Esophagus squamous epithelium (tissue), 5 donors: ENCODE measurements at regions not wholly inside any gene's neighbourhood (a gene's known extent, or its start where the extent isn't known, plus 50 kb on each side); places are given as distances from the start of the nearest gene placed in this dataset.
"Not testable (repeated sequence)": the region's sequence is repeated elsewhere in the genome, so short reads cannot be mapped to it uniquely, and the experiment has no call there.

ENCODE experiments used
- DNase-seq: peaks from one replicate; lab custom pipeline; 2025; lab: John Stamatoyannopoulos, UW
- H3K27ac ChIP-seq, 4 donors: fragments of 200-600 bp; sonication (generic); one replicate each; pipeline ENCODE4 v1.5.1; 2016 to 2019; ENCODE audit warnings: mild to moderate bottlenecking in 1 of 4
- H3K27me3 ChIP-seq, 4 donors: fragments of 200-600 bp; sonication (generic); 1 replicate in 3 of 4; 2 replicates in 1 of 4; pipeline versions ENCODE4 v1.5.1 to v1.6.0; 2017 to 2021; ENCODE audit warnings: antibody characterized with exemption in 1 of 4
- H3K36me3 ChIP-seq, 3 donors: fragments of 200-600 bp; sonication (generic); one replicate each; pipeline ENCODE4 v1.5.1; 2016 to 2019
- H3K4me1 ChIP-seq, 3 donors: fragments of 200-600 bp; sonication (generic); one replicate each; pipeline ENCODE4 v1.5.1; 2017 to 2019
- H3K4me3 ChIP-seq, 4 donors: fragments of 200-600 bp; sonication (generic); 1 replicate in 3 of 4; 2 replicates in 1 of 4; pipeline ENCODE4 v1.5.1; 2016 to 2019; ENCODE audit warnings: mild to moderate bottlenecking in 2 of 4, moderate library complexity in 1 of 4
- H3K9me3 ChIP-seq, 3 donors: fragments of 200-600 bp; sonication (generic); one replicate each; pipeline ENCODE4 v1.5.1; 2016 to 2019
- POLR2A ChIP-seq, 4 donors: fragments of 450-650 bp; IDR thresholded peaks; one replicate each; pipeline ENCODE4 v1.6.1; 2017; ENCODE audit warnings: antibody characterized with exemption in 4 of 4, mild to moderate bottlenecking in 4 of 4, moderate library complexity in 3 of 4
- WGBS, 2 donors: methylation state at CpG; one replicate each; pipeline ENCODE4 v1.1.5; 2018; 5-methylcytosine and 5-hydroxymethylcytosine counted together
- intact Hi-C: fragments of 100-400 bp; cut with DNase I; formaldehyde crosslinking; loops from one replicate; pipeline ENCODE4 v1.15.0; 2022
- TF ChIP-seq, protein P1 (sequence below), 6 experiments: fragments of 450-650 bp in 4 of 6; fragments of 200-600 bp in 2 of 6; sonication (generic) in 2 of 6; IDR thresholded peaks; one replicate each; pipeline ENCODE4 v1.5.1; 2016 to 2019; ENCODE audit warnings: antibody characterized with exemption in 6 of 6, mild to moderate bottlenecking in 4 of 6, moderate library complexity in 4 of 6
- donor health status: DM: yes; HTN: yes; CAD: no.

DNA sequence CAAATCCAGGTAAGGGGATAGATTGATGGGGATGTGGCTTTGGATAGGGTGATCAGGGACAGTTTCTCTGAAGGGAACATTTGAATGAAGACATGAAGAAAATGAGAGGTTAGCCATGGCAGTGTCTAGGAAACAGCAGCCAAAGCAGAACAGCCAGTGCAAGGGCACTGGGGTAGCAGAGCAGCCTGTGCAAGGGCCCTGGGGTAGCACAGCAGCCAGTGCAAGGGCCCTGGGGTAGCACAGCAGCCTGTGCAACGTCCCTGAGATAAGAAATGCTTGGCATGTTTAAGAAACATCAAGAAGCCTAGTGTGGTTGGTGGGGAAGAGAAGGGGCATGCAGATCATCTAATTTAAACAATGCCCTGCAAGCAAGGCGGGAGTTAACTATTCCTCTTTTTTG lies 128.5 kb downstream of the IRX5 start:
- no peak for TF ChIP-seq POLR2A (IDR thresholded peaks at IDR 0.05)
- TF ChIP-seq, protein P1, sequence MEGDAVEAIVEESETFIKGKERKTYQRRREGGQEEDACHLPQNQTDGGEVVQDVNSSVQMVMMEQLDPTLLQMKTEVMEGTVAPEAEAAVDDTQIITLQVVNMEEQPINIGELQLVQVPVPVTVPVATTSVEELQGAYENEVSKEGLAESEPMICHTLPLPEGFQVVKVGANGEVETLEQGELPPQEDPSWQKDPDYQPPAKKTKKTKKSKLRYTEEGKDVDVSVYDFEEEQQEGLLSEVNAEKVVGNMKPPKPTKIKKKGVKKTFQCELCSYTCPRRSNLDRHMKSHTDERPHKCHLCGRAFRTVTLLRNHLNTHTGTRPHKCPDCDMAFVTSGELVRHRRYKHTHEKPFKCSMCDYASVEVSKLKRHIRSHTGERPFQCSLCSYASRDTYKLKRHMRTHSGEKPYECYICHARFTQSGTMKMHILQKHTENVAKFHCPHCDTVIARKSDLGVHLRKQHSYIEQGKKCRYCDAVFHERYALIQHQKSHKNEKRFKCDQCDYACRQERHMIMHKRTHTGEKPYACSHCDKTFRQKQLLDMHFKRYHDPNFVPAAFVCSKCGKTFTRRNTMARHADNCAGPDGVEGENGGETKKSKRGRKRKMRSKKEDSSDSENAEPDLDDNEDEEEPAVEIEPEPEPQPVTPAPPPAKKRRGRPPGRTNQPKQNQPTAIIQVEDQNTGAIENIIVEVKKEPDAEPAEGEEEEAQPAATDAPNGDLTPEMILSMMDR (IDR thresholded peaks at IDR 0.05) = no peak
- Histone ChIP-seq H3K27me3 (peaks cover 0 to 80% (median 11%) of the 10 kb centered on the region in 4 donors), H3K27ac (no peak overlapping the region), H3K9me3 (peaks cover 0 to 6% (median 0%) of the 10 kb centered on the region in 3 donors), H3K4me3 (no peak overlapping the region), H3K4me1 (peaks cover 0 to 9% (median 0%) of the 10 kb centered on the region in 3 donors), H3K36me3 (no peaks in the 10 kb centered on the region)
- intact Hi-C loops = no loop called here
- no peak for DNase-seq
- 35 to 48% methylated on average over 2 of the region's 2 CpGs for WGBS, 2 donors

- Histone ChIP-seq H3K36me3 (no peaks in the 10 kb centered on the region), H3K27me3 (peaks cover 0 to 60% (median 9%) of the 10 kb centered on the region in 4 donors), H3K9me3 (no peaks in the 10 kb centered on the region), H3K4me3 (no peak overlapping the region), H3K27ac (no peak overlapping the region), H3K4me1 (peaks cover 0 to 9% (median 0%) of the 10 kb centered on the region in 3 donors)
- intact Hi-C loops = no loop called here
- DNase-seq = no peak
- TF ChIP-seq, protein P1 (IDR thresholded peaks at IDR 0.05) = no peak
- no peak for TF ChIP-seq POLR2A (IDR thresholded peaks at IDR 0.05)
- 100% methylated on average over 1 of the region's 1 CpG; no CpG with 5 or more reads in 1 of the 2 donors for WGBS, 2 donors
Observed at GRCh38 chr16:55061126-55061525, 130.5 kb downstream of the IRX5 start.

- H3K4me3 ChIP-seq = no peak overlapping the region
- peaks cover 0 to 47% (median 0%) of the 10 kb centered on the region in 4 donors for H3K27me3 ChIP-seq
- no peaks in the 10 kb centered on the region for H3K36me3 ChIP-seq
- no peaks in the 10 kb centered on the region for H3K9me3 ChIP-seq
- H3K4me1 ChIP-seq = no peaks in the 10 kb centered on the region
- no peak for DNase-seq
- WGBS, 2 donors = 71 to 83% methylated on average over 2 of the region's 2 CpGs
- no peak overlapping the region for H3K27ac ChIP-seq
- intact Hi-C loops = no loop called here
- TF ChIP-seq POLR2A (IDR thresholded peaks at IDR 0.05) = no peak
- TF ChIP-seq, protein P1 (IDR thresholded peaks at IDR 0.05) = no peak
Observed at GRCh38 chr16:55062442-55062841, 131.8 kb downstream of the IRX5 start.

- no peak overlapping the region for H3K27ac ChIP-seq
- H3K9me3 ChIP-seq = no peaks in the 10 kb centered on the region
- DNase-seq = no peak
- no peak overlapping the region for H3K4me3 ChIP-seq
- whole genome bisulfite sequencing, 2 donors = 88 to 100% methylated on average over 1 of the region's 1 CpG
- H3K4me1 ChIP-seq = no peaks in the 10 kb centered on the region
- H3K27me3 ChIP-seq = no peaks in the 10 kb centered on the region
- no peak for TF ChIP-seq POLR2A (IDR thresholded peaks at IDR 0.05)
- TF ChIP-seq, protein P1 (IDR thresholded peaks at IDR 0.05) = no peak
- H3K36me3 ChIP-seq = no peaks in the 10 kb centered on the region
- intact Hi-C loops = no loop called here
Observed at GRCh38 chr16:55072976-55073375, 142.3 kb downstream of the IRX5 start.

DNA sequence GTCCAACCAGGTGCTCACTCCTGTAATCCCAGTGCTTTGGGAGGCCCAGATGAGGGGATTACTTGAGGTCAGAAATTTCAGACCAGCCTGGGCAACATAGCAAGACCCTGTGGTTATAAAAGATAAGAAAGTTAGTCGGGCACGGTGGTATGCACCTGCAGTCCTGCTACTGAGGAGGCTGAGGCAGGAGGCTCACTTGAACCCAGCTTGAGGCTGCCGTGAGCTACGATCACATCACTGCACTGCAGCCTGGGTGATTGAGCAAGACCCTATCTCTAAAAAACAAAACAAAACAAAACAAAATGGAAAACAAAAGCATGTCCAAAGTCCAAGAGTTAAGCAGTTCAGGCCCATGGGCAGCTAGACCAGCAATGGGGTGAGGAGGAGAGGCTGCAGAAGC lies 143.2 kb downstream of the IRX5 start:
- DNase-seq = no peak
- Histone ChIP-seq H3K4me1 (no peaks in the 10 kb centered on the region), H3K4me3 (no peak overlapping the region), H3K36me3 (no peaks in the 10 kb centered on the region), H3K27me3 (no peaks in the 10 kb centered on the region), H3K9me3 (no peaks in the 10 kb centered on the region), H3K27ac (no peak overlapping the region)
- TF ChIP-seq, protein P1 (IDR thresholded peaks at IDR 0.05) = no peak
- no peak for TF ChIP-seq POLR2A (IDR thresholded peaks at IDR 0.05)
- intact Hi-C loops = no loop called here
- WGBS, 2 donors = 89 to 91% methylated on average over 4 of the region's 4 CpGs

DNA sequence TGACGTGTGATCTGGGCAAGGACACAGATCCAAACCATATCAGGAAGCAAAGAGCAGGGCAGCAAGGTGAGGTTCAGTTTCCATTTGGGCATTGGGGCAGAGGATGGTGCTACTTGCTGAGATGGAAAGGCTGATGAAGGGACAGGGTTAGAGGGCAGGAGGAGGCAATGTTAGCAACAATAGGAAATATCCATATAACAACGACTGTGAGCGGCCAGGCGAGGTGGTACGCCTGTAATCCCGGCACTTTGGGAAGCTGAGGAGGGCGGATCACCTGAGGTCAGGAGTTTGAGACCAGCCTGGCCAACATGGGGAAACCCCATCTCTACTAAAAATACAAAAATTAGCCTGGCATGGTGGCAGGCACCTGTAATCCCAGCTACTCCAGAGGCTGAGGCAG lies 144.5 kb downstream of the IRX5 start:
- H3K27ac ChIP-seq, intact Hi-C loops: not testable (repeated sequence)
- WGBS, 2 donors = 81 to 89% methylated on average over 4 to 7 of the region's 7 CpGs

More for the DNA sequence above, 144.5 kb downstream of the IRX5 start:
- H3K27me3 ChIP-seq, H3K4me1 ChIP-seq, DNase-seq, H3K9me3 ChIP-seq, H3K36me3 ChIP-seq, H3K4me3 ChIP-seq: not testable (repeated sequence)
